Stimulated activated naive CD8-positive, alpha-beta T cell treated with anti-CD3 and anti-CD28 coated beads, Interleukin-15, Interleukin-2, amounts not matched to agents 100 ng/mL and 50 ng/mL, for 24 hours (primary cell): ENCODE measurements at regions not wholly inside any gene's neighbourhood (a gene's known extent, or its start where the extent isn't known, plus 50 kb on each side); places are given as distances from the start of the nearest gene placed in this dataset.

Experiments
- H3K27ac Mint-ChIP-seq: one replicate; pipeline ENCODE4 v1.8.0; 2021; ENCODE audit warnings: mild to moderate bottlenecking, mixed read lengths
- H3K27me3 Mint-ChIP-seq: one replicate; pipeline ENCODE4 v1.8.0; 2021; ENCODE audit warnings: mixed read lengths
- H3K36me3 Mint-ChIP-seq: one replicate; pipeline ENCODE4 v1.8.0; 2021; ENCODE audit warnings: low read depth, mixed read lengths
- H3K4me1 Mint-ChIP-seq: one replicate; pipeline ENCODE4 v1.8.0; 2021; ENCODE audit warnings: low read depth, mixed read lengths
- H3K4me3 Mint-ChIP-seq: one replicate; pipeline ENCODE4 v1.8.0; 2021; ENCODE audit warnings: mild to moderate bottlenecking, mixed read lengths
- H3K9me3 Mint-ChIP-seq: one replicate; pipeline ENCODE4 v1.8.0; 2021; ENCODE audit warnings: mixed read lengths

GRCh38 chr2:236744716-236745115, 175.1 kb downstream of the ACKR3 start:
- no peaks in the 10 kb centered on the region for H3K4me1 Mint-ChIP-seq
- no peaks in the 10 kb centered on the region for H3K9me3 Mint-ChIP-seq
- H3K36me3 Mint-ChIP-seq: no peaks in the 10 kb centered on the region
- H3K27me3 Mint-ChIP-seq: peaks cover 5% of the 10 kb centered on the region
- no peak overlapping the region for H3K4me3 Mint-ChIP-seq
- no peak overlapping the region for H3K27ac Mint-ChIP-seq

- no peaks in the 10 kb centered on the region for H3K9me3 Mint-ChIP-seq
- no peaks in the 10 kb centered on the region for H3K4me1 Mint-ChIP-seq
- H3K4me3 Mint-ChIP-seq: no peak overlapping the region
- H3K27me3 Mint-ChIP-seq: peaks cover 5% of the 10 kb centered on the region
- H3K27ac Mint-ChIP-seq: no peak overlapping the region
- H3K36me3 Mint-ChIP-seq: no peaks in the 10 kb centered on the region
Observed at GRCh38 chr2:236745420-236746210, 176.0 kb downstream of the ACKR3 start.

- Mint-ChIP-seq H3K27ac (no peak overlapping the region), H3K4me3 (no peak overlapping the region), H3K27me3 (peaks cover 5% of the 10 kb centered on the region), H3K9me3 (no peaks in the 10 kb centered on the region), H3K36me3 (no peaks in the 10 kb centered on the region), H3K4me1 (no peaks in the 10 kb centered on the region)
Observed at GRCh38 chr2:236746833-236747232, 177.2 kb downstream of the ACKR3 start.

- Mint-ChIP-seq H3K4me3 (no peak overlapping the region), H3K27ac (no peak overlapping the region), H3K9me3 (no peaks in the 10 kb centered on the region), H3K4me1 (no peaks in the 10 kb centered on the region), H3K36me3 (no peaks in the 10 kb centered on the region), H3K27me3 (peaks cover 5% of the 10 kb centered on the region)
Observed at GRCh38 chr2:236747426-236747825, 177.8 kb downstream of the ACKR3 start.

- Mint-ChIP-seq H3K27me3 (peaks cover 5% of the 10 kb centered on the region), H3K4me3 (no peak overlapping the region), H3K4me1 (no peaks in the 10 kb centered on the region), H3K9me3 (no peaks in the 10 kb centered on the region), H3K27ac (no peak overlapping the region), H3K36me3 (no peaks in the 10 kb centered on the region)
Observed at GRCh38 chr2:236747925-236748324, 178.3 kb downstream of the ACKR3 start.

- H3K4me3 Mint-ChIP-seq: no peak overlapping the region
- peaks cover 5% of the 10 kb centered on the region for H3K27me3 Mint-ChIP-seq
- no peaks in the 10 kb centered on the region for H3K9me3 Mint-ChIP-seq
- H3K4me1 Mint-ChIP-seq: no peaks in the 10 kb centered on the region
- H3K36me3 Mint-ChIP-seq: no peaks in the 10 kb centered on the region
- H3K27ac Mint-ChIP-seq: no peak overlapping the region
Observed at GRCh38 chr2:236748385-236748784, 178.8 kb downstream of the ACKR3 start.

- H3K36me3 Mint-ChIP-seq: no peaks in the 10 kb centered on the region
Observed at GRCh38 chr2:236748801-236749200, 179.2 kb downstream of the ACKR3 start.

GRCh38 chr2:236749346-236749745, 179.7 kb downstream of the ACKR3 start:
- no peak overlapping the region for H3K4me3 Mint-ChIP-seq
- H3K27me3 Mint-ChIP-seq: peaks cover 4% of the 10 kb centered on the region
- no peaks in the 10 kb centered on the region for H3K36me3 Mint-ChIP-seq
- H3K4me1 Mint-ChIP-seq: no peaks in the 10 kb centered on the region
- no peaks in the 10 kb centered on the region for H3K9me3 Mint-ChIP-seq
- no peak overlapping the region for H3K27ac Mint-ChIP-seq

More at GRCh38 chr2:236748801-236749200, 179.2 kb downstream of the ACKR3 start:
- H3K4me3 Mint-ChIP-seq: no peak overlapping the region
- H3K4me1 Mint-ChIP-seq: no peaks in the 10 kb centered on the region
- no peak overlapping the region for H3K27ac Mint-ChIP-seq
- no peaks in the 10 kb centered on the region for H3K9me3 Mint-ChIP-seq
- H3K27me3 Mint-ChIP-seq: peaks cover 5% of the 10 kb centered on the region

GRCh38 chr2:236752096-236752495, 182.5 kb downstream of the ACKR3 start:
- Mint-ChIP-seq H3K36me3 (no peaks in the 10 kb centered on the region), H3K27me3 (no peaks in the 10 kb centered on the region), H3K4me3 (no peak overlapping the region)

GRCh38 chr2:236753606-236754270, 184.1 kb downstream of the ACKR3 start:
- Mint-ChIP-seq H3K27ac (no peak overlapping the region), H3K9me3 (no peaks in the 10 kb centered on the region), H3K27me3 (no peaks in the 10 kb centered on the region), H3K36me3 (no peaks in the 10 kb centered on the region), H3K4me3 (no peak overlapping the region), H3K4me1 (no peaks in the 10 kb centered on the region)

More at GRCh38 chr2:236752096-236752495, 182.5 kb downstream of the ACKR3 start:
- Mint-ChIP-seq H3K9me3 (no peaks in the 10 kb centered on the region), H3K27ac (no peak overlapping the region), H3K4me1 (no peaks in the 10 kb centered on the region)

- Mint-ChIP-seq H3K36me3 (no peaks in the 10 kb centered on the region), H3K27ac (no peak overlapping the region), H3K9me3 (no peaks in the 10 kb centered on the region), H3K4me1 (no peaks in the 10 kb centered on the region), H3K27me3 (no peaks in the 10 kb centered on the region), H3K4me3 (no peak overlapping the region)
Observed at GRCh38 chr2:236754271-236754944, 184.8 kb downstream of the ACKR3 start.

GRCh38 chr2:236755278-236755840, 185.7 kb downstream of the ACKR3 start:
- H3K4me3 Mint-ChIP-seq: no peak overlapping the region
- H3K9me3 Mint-ChIP-seq: no peaks in the 10 kb centered on the region
- no peaks in the 10 kb centered on the region for H3K4me1 Mint-ChIP-seq
- H3K27me3 Mint-ChIP-seq: no peaks in the 10 kb centered on the region
- H3K27ac Mint-ChIP-seq: no peak overlapping the region
- no peaks in the 10 kb centered on the region for H3K36me3 Mint-ChIP-seq

- H3K27ac Mint-ChIP-seq: no peak overlapping the region
Observed at GRCh38 chr2:236758406-236758805, 188.8 kb downstream of the ACKR3 start.

GRCh38 chr2:236760246-236760645, 190.6 kb downstream of the ACKR3 start:
- no peaks in the 10 kb centered on the region for H3K9me3 Mint-ChIP-seq
- no peaks in the 10 kb centered on the region for H3K27me3 Mint-ChIP-seq
- no peaks in the 10 kb centered on the region for H3K4me1 Mint-ChIP-seq
- no peak overlapping the region for H3K4me3 Mint-ChIP-seq
- H3K36me3 Mint-ChIP-seq: no peaks in the 10 kb centered on the region
- H3K27ac Mint-ChIP-seq: no peak overlapping the region

More at GRCh38 chr2:236758406-236758805, 188.8 kb downstream of the ACKR3 start:
- Mint-ChIP-seq H3K27me3 (no peaks in the 10 kb centered on the region), H3K9me3 (no peaks in the 10 kb centered on the region), H3K36me3 (no peaks in the 10 kb centered on the region), H3K4me1 (no peaks in the 10 kb centered on the region), H3K4me3 (no peak overlapping the region)

- no peaks in the 10 kb centered on the region for H3K36me3 Mint-ChIP-seq
- no peaks in the 10 kb centered on the region for H3K27me3 Mint-ChIP-seq
- H3K9me3 Mint-ChIP-seq: no peaks in the 10 kb centered on the region
- H3K27ac Mint-ChIP-seq: no peak overlapping the region
- H3K4me1 Mint-ChIP-seq: no peaks in the 10 kb centered on the region
- no peak overlapping the region for H3K4me3 Mint-ChIP-seq
Observed at GRCh38 chr2:236761358-236761757, 191.7 kb downstream of the ACKR3 start.
